ENCODE measurements at regions not wholly inside any gene's neighbourhood (a gene's known extent, or its start where the extent isn't known, plus 50 kb on each side); places are given as distances from the start of the nearest gene placed in this dataset.

DNA sequence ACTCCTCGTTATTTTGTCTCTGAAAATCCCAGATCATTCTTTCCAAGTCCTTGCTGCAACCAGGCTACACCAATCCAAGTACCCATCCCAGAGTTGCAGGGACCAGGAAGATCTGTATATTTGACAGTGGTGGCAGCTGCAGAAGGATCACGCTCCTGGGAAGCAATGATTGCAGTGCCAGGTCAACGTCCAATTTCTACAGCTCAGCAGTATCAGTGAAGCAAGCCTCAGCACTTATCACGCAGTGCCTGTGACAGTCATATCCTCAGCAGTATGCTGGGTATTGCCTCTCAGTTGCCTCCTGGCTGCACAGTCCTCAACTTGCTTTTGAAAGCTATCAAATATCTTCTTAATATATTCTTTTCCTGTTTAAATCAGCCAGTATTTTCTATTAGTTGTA, 66.7 kb downstream of the BARHL2 start:
- Histone ChIP-seq H3K27me3 (ENCODE audit: control insufficient read depth, insufficient read depth, low read length, poor library complexity, severe bottlenecking) (no peaks in the 10 kb centered on the region), H3K4me3 (ENCODE audit: insufficient read depth, low read depth, low read length) (no peak overlapping the region), H3K4me1 (ENCODE audit: control insufficient read depth, insufficient read depth, low read length) (no peaks in the 10 kb centered on the region), H3K9me3 (ENCODE audit: control insufficient read depth, low read length) (no peaks in the 10 kb centered on the region), H3K27ac (ENCODE audit: insufficient read depth, low read depth, low read length, poor library complexity, severe bottlenecking) (no peak overlapping the region), H3K36me3 (ENCODE audit: control insufficient read depth, insufficient read depth, low read length) (no peaks in the 10 kb centered on the region)
- WGBS, 2 experiments, result 88 to 92% methylated on average over 4 of the region's 4 CpGs

GRCh38 chr1:90640325-90640724, 76.8 kb downstream of the BARHL2 start:
- Histone ChIP-seq H3K27me3 (ENCODE audit: control insufficient read depth, insufficient read depth, low read length, poor library complexity, severe bottlenecking) (no peaks in the 10 kb centered on the region), H3K27ac (ENCODE audit: insufficient read depth, low read depth, low read length, poor library complexity, severe bottlenecking) (no peak overlapping the region), H3K9me3 (ENCODE audit: control insufficient read depth, low read length) (no peaks in the 10 kb centered on the region), H3K4me3 (ENCODE audit: insufficient read depth, low read depth, low read length) (no peak overlapping the region), H3K4me1 (ENCODE audit: control insufficient read depth, insufficient read depth, low read length) (no peaks in the 10 kb centered on the region), H3K36me3 (ENCODE audit: control insufficient read depth, insufficient read depth, low read length) (no peaks in the 10 kb centered on the region)
- 94 to 100% methylated on average over 4 of the region's 4 CpGs for WGBS, 2 experiments

DNA sequence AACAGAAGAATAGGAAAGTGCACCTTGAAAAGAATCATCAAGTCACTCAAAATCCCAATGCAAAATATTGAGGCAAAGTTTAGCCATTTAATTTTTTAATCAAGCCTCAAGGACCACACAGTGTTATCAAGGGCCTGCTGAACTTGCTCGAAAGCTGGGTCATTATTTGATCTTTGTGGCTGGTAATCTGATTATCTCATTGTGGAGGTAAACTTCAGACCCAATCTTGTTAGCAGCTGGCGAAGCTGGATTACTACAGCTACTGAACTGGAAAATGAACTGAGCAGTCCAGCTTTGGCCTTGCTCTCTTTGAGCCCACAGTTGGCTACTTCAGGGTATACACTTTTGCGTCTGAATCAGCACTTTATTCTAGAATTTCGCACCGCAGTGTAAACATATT, 94.4 kb downstream of the BARHL2 start:
- Histone ChIP-seq H3K4me3 (ENCODE audit: insufficient read depth, low read depth, low read length) (no peak overlapping the region), H3K36me3 (ENCODE audit: control insufficient read depth, insufficient read depth, low read length) (no peaks in the 10 kb centered on the region), H3K27ac (ENCODE audit: insufficient read depth, low read depth, low read length, poor library complexity, severe bottlenecking) (no peak overlapping the region), H3K4me1 (ENCODE audit: control insufficient read depth, insufficient read depth, low read length) (peaks cover 4% of the 10 kb centered on the region), H3K9me3 (ENCODE audit: control insufficient read depth, low read length) (no peaks in the 10 kb centered on the region), H3K27me3 (ENCODE audit: control insufficient read depth, insufficient read depth, low read length, poor library complexity, severe bottlenecking) (no peaks in the 10 kb centered on the region)
- WGBS, 2 experiments, result 88 to 89% methylated on average over 5 of the region's 5 CpGs

DNA sequence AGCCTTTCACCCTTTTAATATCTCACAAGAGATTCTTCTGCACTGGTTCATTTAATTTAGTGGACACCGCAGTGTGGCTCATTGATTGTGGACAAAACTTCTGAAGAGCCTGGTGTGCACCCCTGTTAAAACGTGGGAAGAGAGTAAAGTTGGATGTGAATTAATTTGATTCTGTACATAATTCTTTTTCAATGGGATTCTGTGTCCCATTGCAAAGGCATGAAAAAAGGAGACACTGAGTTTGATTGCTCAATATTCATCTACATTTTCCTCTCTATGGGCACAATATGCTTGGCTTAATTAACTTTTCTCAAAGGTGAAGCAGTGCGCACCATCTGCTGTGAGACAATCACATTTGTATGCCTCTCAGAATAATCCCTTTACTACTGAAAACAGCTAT, 95.1 kb downstream of the BARHL2 start:
- H3K27me3 ChIP-seq (ENCODE audit: control insufficient read depth, insufficient read depth, low read length, poor library complexity, severe bottlenecking), result no peaks in the 10 kb centered on the region
- no peaks in the 10 kb centered on the region for H3K9me3 ChIP-seq (ENCODE audit: control insufficient read depth, low read length)
- H3K36me3 ChIP-seq (ENCODE audit: control insufficient read depth, insufficient read depth, low read length), result no peaks in the 10 kb centered on the region
- peaks cover 4% of the 10 kb centered on the region for H3K4me1 ChIP-seq (ENCODE audit: control insufficient read depth, insufficient read depth, low read length)
- H3K27ac ChIP-seq (ENCODE audit: insufficient read depth, low read depth, low read length, poor library complexity, severe bottlenecking), result no peak overlapping the region
- no peak overlapping the region for H3K4me3 ChIP-seq (ENCODE audit: insufficient read depth, low read depth, low read length)
- WGBS, 2 experiments, result 96 to 97% methylated on average over 3 of the region's 3 CpGs

DNA sequence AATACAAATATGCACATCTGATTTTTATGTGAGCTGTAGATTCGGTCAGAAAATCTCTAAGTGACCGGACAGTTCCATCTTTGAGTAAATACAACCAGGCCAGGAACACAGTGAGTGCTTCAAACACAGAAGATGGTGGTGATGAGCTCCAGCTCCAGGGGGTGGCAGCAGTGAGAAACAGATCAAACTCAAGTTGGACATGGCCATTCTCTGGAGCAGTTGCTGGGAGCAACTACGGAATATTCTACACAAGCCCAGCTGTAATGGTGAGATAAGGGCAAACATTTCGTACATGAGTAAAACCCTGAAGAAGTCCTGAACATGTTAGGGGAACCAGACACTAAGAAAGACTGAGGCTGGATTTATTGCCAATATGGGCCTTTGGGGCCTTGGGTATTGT, 100.7 kb downstream of the BARHL2 start:
- H3K27me3 ChIP-seq (ENCODE audit: control insufficient read depth, insufficient read depth, low read length, poor library complexity, severe bottlenecking), result no peaks in the 10 kb centered on the region
- 80 to 83% methylated on average over 4 of the region's 4 CpGs for WGBS, 2 experiments
- no peaks in the 10 kb centered on the region for H3K4me1 ChIP-seq (ENCODE audit: control insufficient read depth, insufficient read depth, low read length)
- H3K4me3 ChIP-seq (ENCODE audit: insufficient read depth, low read depth, low read length), result no peak overlapping the region
- no peaks in the 10 kb centered on the region for H3K36me3 ChIP-seq (ENCODE audit: control insufficient read depth, insufficient read depth, low read length)
- no peak overlapping the region for H3K27ac ChIP-seq (ENCODE audit: insufficient read depth, low read depth, low read length, poor library complexity, severe bottlenecking)
- no peaks in the 10 kb centered on the region for H3K9me3 ChIP-seq (ENCODE audit: control insufficient read depth, low read length)

GRCh38 chr1:90614872-90615271, 102.2 kb downstream of the BARHL2 start:
- no peaks in the 10 kb centered on the region for H3K4me1 ChIP-seq (ENCODE audit: control insufficient read depth, insufficient read depth, low read length)
- WGBS, 2 experiments, result 68 to 69% methylated on average over 1 of the region's 1 CpG
- H3K27ac ChIP-seq (ENCODE audit: insufficient read depth, low read depth, low read length, poor library complexity, severe bottlenecking), result no peak overlapping the region
- H3K4me3 ChIP-seq (ENCODE audit: insufficient read depth, low read depth, low read length), result no peak overlapping the region
- no peaks in the 10 kb centered on the region for H3K9me3 ChIP-seq (ENCODE audit: control insufficient read depth, low read length)
- H3K27me3 ChIP-seq (ENCODE audit: control insufficient read depth, insufficient read depth, low read length, poor library complexity, severe bottlenecking), result no peaks in the 10 kb centered on the region
- no peaks in the 10 kb centered on the region for H3K36me3 ChIP-seq (ENCODE audit: control insufficient read depth, insufficient read depth, low read length)

- Histone ChIP-seq H3K9me3 (ENCODE audit: control insufficient read depth, low read length) (no peaks in the 10 kb centered on the region), H3K4me3 (ENCODE audit: insufficient read depth, low read depth, low read length) (no peak overlapping the region), H3K27ac (ENCODE audit: insufficient read depth, low read depth, low read length, poor library complexity, severe bottlenecking) (no peak overlapping the region), H3K27me3 (ENCODE audit: control insufficient read depth, insufficient read depth, low read length, poor library complexity, severe bottlenecking) (no peaks in the 10 kb centered on the region), H3K36me3 (ENCODE audit: control insufficient read depth, insufficient read depth, low read length) (no peaks in the 10 kb centered on the region), H3K4me1 (ENCODE audit: control insufficient read depth, insufficient read depth, low read length) (no peaks in the 10 kb centered on the region)
- 58 to 64% methylated on average over 5 of the region's 5 CpGs for WGBS, 2 experiments
These were observed 103.7 kb downstream of the BARHL2 start for GRCh38 chr1:90613371-90613770.

- 92 to 100% methylated on average over 2 of the region's 2 CpGs for WGBS, 2 experiments
- Histone ChIP-seq H3K36me3 (ENCODE audit: control insufficient read depth, insufficient read depth, low read length) (no peaks in the 10 kb centered on the region), H3K27me3 (ENCODE audit: control insufficient read depth, insufficient read depth, low read length, poor library complexity, severe bottlenecking) (no peaks in the 10 kb centered on the region), H3K4me3 (ENCODE audit: insufficient read depth, low read depth, low read length) (no peak overlapping the region), H3K27ac (ENCODE audit: insufficient read depth, low read depth, low read length, poor library complexity, severe bottlenecking) (no peak overlapping the region), H3K9me3 (ENCODE audit: control insufficient read depth, low read length) (no peaks in the 10 kb centered on the region), H3K4me1 (ENCODE audit: control insufficient read depth, insufficient read depth, low read length) (no peaks in the 10 kb centered on the region)
These were observed 105.1 kb downstream of the BARHL2 start for GRCh38 chr1:90612033-90612432.

DNA sequence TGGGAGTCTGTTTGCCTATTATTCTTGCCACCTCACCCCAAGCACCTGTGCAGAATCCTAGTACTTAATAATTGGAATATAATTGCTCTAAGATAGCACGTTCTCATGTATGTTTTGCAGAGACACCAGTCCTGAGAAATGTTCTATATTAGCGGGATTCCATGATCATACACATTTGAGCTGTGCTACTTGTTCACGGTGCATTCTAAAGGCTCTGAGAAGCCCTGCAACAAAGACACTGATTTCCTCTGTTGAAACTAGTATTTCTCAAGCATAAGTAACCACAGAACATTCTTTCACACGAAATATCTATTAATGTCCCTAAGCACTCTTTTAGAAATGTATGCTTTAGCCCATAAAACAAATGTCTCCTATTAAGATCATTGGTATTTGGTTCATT, 109.4 kb downstream of the BARHL2 start:
- Histone ChIP-seq H3K9me3 (ENCODE audit: control insufficient read depth, low read length) (no peaks in the 10 kb centered on the region), H3K4me1 (ENCODE audit: control insufficient read depth, insufficient read depth, low read length) (no peaks in the 10 kb centered on the region), H3K36me3 (ENCODE audit: control insufficient read depth, insufficient read depth, low read length) (no peaks in the 10 kb centered on the region), H3K4me3 (ENCODE audit: insufficient read depth, low read depth, low read length) (no peak overlapping the region), H3K27ac (ENCODE audit: insufficient read depth, low read depth, low read length, poor library complexity, severe bottlenecking) (no peak overlapping the region), H3K27me3 (ENCODE audit: control insufficient read depth, insufficient read depth, low read length, poor library complexity, severe bottlenecking) (no peaks in the 10 kb centered on the region)
- WGBS, 2 experiments, result 91 to 92% methylated on average over 4 of the region's 4 CpGs

GRCh38 chr1:90605070-90605469, 112.0 kb downstream of the BARHL2 start:
- Histone ChIP-seq H3K27me3 (ENCODE audit: control insufficient read depth, insufficient read depth, low read length, poor library complexity, severe bottlenecking) (no peaks in the 10 kb centered on the region), H3K4me3 (ENCODE audit: insufficient read depth, low read depth, low read length) (no peak overlapping the region), H3K36me3 (ENCODE audit: control insufficient read depth, insufficient read depth, low read length) (no peaks in the 10 kb centered on the region), H3K9me3 (ENCODE audit: control insufficient read depth, low read length) (no peaks in the 10 kb centered on the region), H3K4me1 (ENCODE audit: control insufficient read depth, insufficient read depth, low read length) (no peaks in the 10 kb centered on the region), H3K27ac (ENCODE audit: insufficient read depth, low read depth, low read length, poor library complexity, severe bottlenecking) (no peak overlapping the region)
- 93 to 98% methylated on average over 1 of the region's 1 CpG for WGBS, 2 experiments

DNA sequence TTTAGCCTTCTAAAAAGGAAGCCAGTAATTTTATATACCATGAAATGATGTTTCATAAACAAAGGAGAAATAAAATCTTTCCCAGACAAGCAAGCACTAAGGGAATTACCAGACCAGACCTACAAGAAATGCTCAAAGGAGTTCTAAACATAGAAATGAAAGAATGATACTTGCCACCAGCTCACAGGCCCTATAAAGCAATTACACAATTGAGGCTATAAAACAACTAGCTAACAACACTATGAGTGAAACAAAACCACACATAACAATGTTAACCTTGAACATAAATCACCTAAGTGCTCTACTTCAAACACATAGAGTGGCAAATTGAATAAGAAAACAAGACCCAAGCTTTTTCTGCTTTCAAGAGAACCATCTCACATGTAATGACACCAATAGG, 123.8 kb downstream of the BARHL2 start:
- H3K4me1 ChIP-seq (ENCODE audit: control insufficient read depth, insufficient read depth, low read length), result no peaks in the 10 kb centered on the region
- no peak overlapping the region for H3K4me3 ChIP-seq (ENCODE audit: insufficient read depth, low read depth, low read length)
- no peaks in the 10 kb centered on the region for H3K36me3 ChIP-seq (ENCODE audit: control insufficient read depth, insufficient read depth, low read length)
- H3K9me3 ChIP-seq (ENCODE audit: control insufficient read depth, low read length), result no peaks in the 10 kb centered on the region
- H3K27me3 ChIP-seq (ENCODE audit: control insufficient read depth, insufficient read depth, low read length, poor library complexity, severe bottlenecking), result no peaks in the 10 kb centered on the region
- H3K27ac ChIP-seq (ENCODE audit: insufficient read depth, low read depth, low read length, poor library complexity, severe bottlenecking), result no peak overlapping the region
